ENCODE measurements at regions not wholly inside any gene's neighbourhood (a gene's known extent, or its start where the extent isn't known, plus 50 kb on each side); places are given as distances from the start of the nearest gene placed in this dataset.

- no peaks in the 10 kb centered on the region for H3K9me3 ChIP-seq
- H3K36me3 ChIP-seq, result no peaks in the 10 kb centered on the region
- ATAC-seq (no peak), DNase-seq (no peak)
- no peaks in the 10 kb centered on the region for H3K27me3 ChIP-seq
- H3K4me1 ChIP-seq, result no peaks in the 10 kb centered on the region
- H3K27ac ChIP-seq, result no peak overlapping the region
- TF ChIP-seq CTCF (IDR thresholded peaks at IDR 0.05), result no peak
- intact Hi-C loops (cut with DNase I), result no loop called here
- no peak overlapping the region for H3K4me3 ChIP-seq
Measured at GRCh38 chr15:95494971-95495541, 835.4 kb upstream of the NR2F2 start.

GRCh38 chr15:95497634-95498033 is 832.9 kb upstream of the NR2F2 start:
- Histone ChIP-seq H3K9me3 (no peaks in the 10 kb centered on the region), H3K4me3 (no peak overlapping the region), H3K4me1 (no peaks in the 10 kb centered on the region), H3K36me3 (no peaks in the 10 kb centered on the region), H3K27me3 (no peaks in the 10 kb centered on the region), H3K27ac (no peak overlapping the region)
- intact Hi-C loops (cut with DNase I), result no loop called here
- ATAC-seq (no peak), DNase-seq (no peak)
- TF ChIP-seq CTCF (IDR thresholded peaks at IDR 0.05), result no peak

DNA sequence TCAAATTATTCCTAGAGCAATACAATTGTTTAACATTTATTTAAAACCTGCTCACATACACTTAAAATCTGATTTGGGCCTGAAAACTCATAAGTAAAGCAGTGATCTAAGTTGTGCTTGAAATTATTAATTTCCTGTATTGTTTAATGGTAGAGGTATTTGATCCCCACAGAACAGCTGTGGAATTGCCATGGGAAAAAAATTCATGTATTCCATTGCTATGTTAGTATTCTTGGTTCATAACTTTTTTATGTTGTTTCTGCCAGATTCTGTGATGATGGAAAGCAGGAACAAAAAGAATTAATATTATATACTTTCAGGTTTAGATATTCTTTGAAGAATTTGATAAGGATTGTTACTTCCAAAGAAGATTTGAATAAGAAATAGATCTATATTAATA is 831.5 kb upstream of the NR2F2 start:
- TF ChIP-seq CTCF (IDR thresholded peaks at IDR 0.05), result no peak
- intact Hi-C loops (cut with DNase I), result no loop called here
- H3K27me3 ChIP-seq, result no peaks in the 10 kb centered on the region
- ATAC-seq, result no peak
- no peak overlapping the region for H3K27ac ChIP-seq
- no peaks in the 10 kb centered on the region for H3K9me3 ChIP-seq
- no peak overlapping the region for H3K4me3 ChIP-seq
- H3K36me3 ChIP-seq, result no peaks in the 10 kb centered on the region
- DNase-seq, result no peak
- H3K4me1 ChIP-seq, result no peaks in the 10 kb centered on the region

GRCh38 chr15:95499397-95499796 is 831.1 kb upstream of the NR2F2 start:
- H3K27me3 ChIP-seq, result no peaks in the 10 kb centered on the region
- no peak overlapping the region for H3K4me3 ChIP-seq
- DNase-seq (no peak), ATAC-seq (no peak)
- H3K4me1 ChIP-seq, result no peaks in the 10 kb centered on the region
- no peaks in the 10 kb centered on the region for H3K9me3 ChIP-seq
- H3K36me3 ChIP-seq, result no peaks in the 10 kb centered on the region
- TF ChIP-seq CTCF (IDR thresholded peaks at IDR 0.05), result no peak
- intact Hi-C loops (cut with DNase I), result no loop called here
- no peak overlapping the region for H3K27ac ChIP-seq

- Histone ChIP-seq H3K4me3 (no peak overlapping the region), H3K27me3 (no peaks in the 10 kb centered on the region), H3K4me1 (no peaks in the 10 kb centered on the region), H3K9me3 (no peaks in the 10 kb centered on the region), H3K36me3 (no peaks in the 10 kb centered on the region), H3K27ac (no peak overlapping the region)
- intact Hi-C loops (cut with DNase I), result no loop called here
- DNase-seq (no peak), ATAC-seq (no peak)
- no peak for TF ChIP-seq CTCF (IDR thresholded peaks at IDR 0.05)
Measured at GRCh38 chr15:95501865-95502264, 828.6 kb upstream of the NR2F2 start.

DNA sequence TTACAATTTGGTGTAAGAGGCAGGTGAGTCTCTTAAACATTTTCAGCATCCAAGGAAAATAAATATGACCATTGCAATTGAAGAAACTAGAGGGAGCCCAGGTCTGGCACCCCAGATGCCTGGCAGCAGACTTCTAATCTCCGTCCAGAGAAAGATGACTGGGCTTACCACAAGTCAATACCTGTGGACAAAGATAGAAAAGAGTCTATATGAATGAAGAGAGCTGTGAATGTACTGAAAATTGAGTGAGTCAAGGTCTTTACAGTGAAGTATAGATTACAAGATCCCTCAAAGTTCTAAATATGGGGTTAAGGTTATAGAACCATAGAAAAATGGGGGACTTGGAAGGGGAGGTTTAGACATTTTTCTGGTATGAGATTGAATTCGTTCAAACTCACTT is 827.4 kb upstream of the NR2F2 start:
- no peak for TF ChIP-seq CTCF (IDR thresholded peaks at IDR 0.05)
- Histone ChIP-seq H3K4me1 (no peaks in the 10 kb centered on the region), H3K27me3 (no peaks in the 10 kb centered on the region), H3K27ac (no peak overlapping the region), H3K9me3 (no peaks in the 10 kb centered on the region), H3K36me3 (no peaks in the 10 kb centered on the region), H3K4me3 (no peak overlapping the region)
- no peak for ATAC-seq
- DNase-seq, result no peak
- intact Hi-C loops (cut with DNase I), result no loop called here
